Neural cell (in vitro differentiated cells): ENCODE measurements at regions not wholly inside any gene's neighbourhood (a gene's known extent, or its start where the extent isn't known, plus 50 kb on each side); places are given as distances from the start of the nearest gene placed in this dataset.

Experiments
- H2AFZ ChIP-seq: fragments of 200-600, 300-800 bp; sonication (generic), shearing (Covaris generic); 2 replicates; pipeline ENCODE4 v1.6.0; 2014; ENCODE audit warnings: low read depth, mild to moderate bottlenecking, antibody characterized with exemption, low read length, moderate library complexity
- H3F3A ChIP-seq: fragments of 200-600 bp; shearing (Covaris generic); 2 replicates; pipeline ENCODE4 v1.6.1; 2016; ENCODE audit warnings: mild to moderate bottlenecking, moderate library complexity, mixed read lengths, antibody characterized with exemption, low read length; ENCODE audit not compliant: insufficient read depth, poor library complexity, severe bottlenecking
- H3K27ac ChIP-seq: fragments of 200-600, 300-800 bp; sonication (generic), shearing (Covaris generic); 2 replicates; pipeline ENCODE4 v1.5.1; 2014; ENCODE audit warnings: mild to moderate bottlenecking, low read length, moderate library complexity
- H3K27me3 ChIP-seq: fragments of 300-800, 200-600 bp; sonication (generic), shearing (Covaris generic); 2 replicates; pipeline ENCODE4 v1.6.0; 2014; ENCODE audit warnings: mild to moderate bottlenecking, low read depth, low read length, moderate library complexity; ENCODE audit not compliant: insufficient read depth
- H3K36me3 ChIP-seq: fragments of 300-800, 200-600 bp; sonication (generic), shearing (Covaris generic); 2 replicates; pipeline ENCODE4 v1.5.1; 2014; ENCODE audit warnings: mild to moderate bottlenecking, antibody characterized with exemption, low read length, moderate library complexity; ENCODE audit not compliant: insufficient read depth
- H3K4me2 ChIP-seq: fragments of 300-800, 200-600 bp; sonication (generic), shearing (Covaris generic); 2 replicates; pipeline ENCODE4 v1.6.0; 2014; ENCODE audit warnings: mild to moderate bottlenecking, low read length
- H3K4me3 ChIP-seq: fragments of 300-800, 200-600 bp; sonication (generic), shearing (Covaris generic); 2 replicates; pipeline ENCODE4 v1.5.1; 2014; ENCODE audit warnings: mild to moderate bottlenecking, low read length, moderate library complexity
- H3K79me2 ChIP-seq: fragments of 200-600 bp; shearing (Covaris generic); replicated peaks from 2 replicates; pipeline ENCODE4 v1.6.0; 2014; ENCODE audit warnings: mild to moderate bottlenecking, low read length, moderate library complexity; ENCODE audit not compliant: insufficient read depth
- H3K9ac ChIP-seq: fragments of 300-800, 200-600 bp; sonication (generic), shearing (Covaris generic); 2 replicates; pipeline ENCODE4 v1.6.1; 2016; ENCODE audit warnings: mild to moderate bottlenecking, low read length, mixed read lengths
- H3K9me2 ChIP-seq: fragments of 200-600 bp; shearing (Covaris generic); 2 replicates; pipeline ENCODE4 v1.6.1; 2016; ENCODE audit warnings: mild to moderate bottlenecking, low read length, mixed read lengths; ENCODE audit not compliant: insufficient read depth
- H3K9me3 ChIP-seq: fragments of 200-600, 300-800 bp; sonication (generic), shearing (Covaris generic); 2 replicates; pipeline ENCODE4 v1.6.1; 2016; ENCODE audit warnings: mild to moderate bottlenecking, mixed run types, low read length, moderate library complexity, mixed read lengths
- H4K20me1 ChIP-seq: fragments of 200-600 bp; shearing (Covaris generic); 2 replicates; pipeline ENCODE4 v1.6.1; 2016; ENCODE audit warnings: mild to moderate bottlenecking, mixed run types; ENCODE audit not compliant: insufficient read depth
- CTCF ChIP-seq: fragments of 450-650 bp; IDR thresholded peaks from 2 replicates; pipeline ENCODE4 v1.5.1; 2014; ENCODE audit warnings: antibody characterized with exemption, mild to moderate bottlenecking, moderate library complexity; ENCODE audit not compliant: poor library complexity, severe bottlenecking
- EP300 ChIP-seq: fragments of 450-650 bp; conservative IDR thresholded peaks from 2 replicates; pipeline ENCODE4 v1.6.1; 2014; ENCODE audit warnings: antibody characterized with exemption, mild to moderate bottlenecking, moderate library complexity; ENCODE audit not compliant: poor library complexity, severe bottlenecking
- EZH2 ChIP-seq: fragments of 200-600, 300-800 bp; shearing (Covaris generic), sonication (generic); IDR thresholded peaks from 2 replicates; pipeline ENCODE4 v1.6.1; 2014; ENCODE audit warnings: antibody characterized with exemption, low read length, borderline replicate concordance, mild to moderate bottlenecking; ENCODE audit not compliant: insufficient read depth, poor library complexity, severe bottlenecking
- MXI1 ChIP-seq: fragments of 450-650 bp; conservative IDR thresholded peaks from 2 replicates; pipeline ENCODE4 v1.6.1; 2014; ENCODE audit warnings: antibody characterized with exemption, mild to moderate bottlenecking; ENCODE audit not compliant: poor library complexity, severe bottlenecking
- POLR2AphosphoS5 ChIP-seq: IDR thresholded peaks from 2 replicates; pipeline ENCODE4 v1.6.1; 2012
- RAD21 ChIP-seq: fragments of 450-650 bp; conservative IDR thresholded peaks from 2 replicates; pipeline ENCODE4 v1.6.1; 2014; ENCODE audit warnings: antibody characterized with exemption, mild to moderate bottlenecking, moderate library complexity
- REST ChIP-seq: IDR thresholded peaks from 2 replicates; pipeline ENCODE4 v1.6.1; 2012; ENCODE audit warnings: borderline replicate concordance
- SMC3 ChIP-seq: fragments of 450-650 bp; conservative IDR thresholded peaks from 2 replicates; pipeline ENCODE4 v1.6.1; 2014; ENCODE audit warnings: antibody characterized with exemption, mild to moderate bottlenecking, moderate library complexity; ENCODE audit not compliant: poor library complexity
- TAF1 ChIP-seq: IDR thresholded peaks from 2 replicates; pipeline ENCODE4 v1.6.1; 2012; ENCODE audit warnings: low read depth

GRCh38 chr14:53378142-53378541 lies 225.0 kb upstream of the DDHD1 start:
- H3K9me2 ChIP-seq: no peaks in the 10 kb centered on the region
- no peak for TF ChIP-seq POLR2AphosphoS5

GRCh38 chr14:53376064-53376463 lies 222.9 kb upstream of the DDHD1 start:
- Histone ChIP-seq H3K9ac (no peak overlapping the region), H3K9me3 (no peaks in the 10 kb centered on the region), H3K27me3 (no peaks in the 10 kb centered on the region), H3K4me2 (no peak overlapping the region), H3K4me3 (no peak overlapping the region), H2AFZ (no peak overlapping the region), H3K36me3 (no peaks in the 10 kb centered on the region), H3K9me2 (no peaks in the 10 kb centered on the region), H3K27ac (no peak overlapping the region), H3K79me2 (no peaks in the 10 kb centered on the region), H4K20me1 (no peaks in the 10 kb centered on the region), H3F3A (no peaks in the 10 kb centered on the region)
- no peak for TF ChIP-seq CTCF
- TF ChIP-seq POLR2AphosphoS5: no peak
- no peak for TF ChIP-seq RAD21
- no peak for TF ChIP-seq MXI1
- no peak for TF ChIP-seq TAF1
- no peak for TF ChIP-seq REST
- no peak for TF ChIP-seq EP300
- TF ChIP-seq EZH2: no peak
- no peak for TF ChIP-seq SMC3

More at GRCh38 chr14:53378142-53378541, 225.0 kb upstream of the DDHD1 start:
- Histone ChIP-seq H3K79me2 (no peaks in the 10 kb centered on the region), H4K20me1 (no peaks in the 10 kb centered on the region), H2AFZ (no peak overlapping the region), H3K9ac (no peak overlapping the region), H3K27me3 (no peaks in the 10 kb centered on the region), H3K4me2 (no peak overlapping the region), H3K9me3 (no peaks in the 10 kb centered on the region), H3K36me3 (no peaks in the 10 kb centered on the region), H3K4me3 (no peak overlapping the region), H3K27ac (no peak overlapping the region), H3F3A (no peaks in the 10 kb centered on the region)

GRCh38 chr14:53375599-53375998 lies 222.5 kb upstream of the DDHD1 start:
- Histone ChIP-seq H3F3A (no peaks in the 10 kb centered on the region), H3K9me3 (no peaks in the 10 kb centered on the region), H4K20me1 (no peaks in the 10 kb centered on the region), H2AFZ (no peak overlapping the region), H3K9me2 (no peaks in the 10 kb centered on the region), H3K4me3 (no peak overlapping the region), H3K27me3 (no peaks in the 10 kb centered on the region), H3K36me3 (no peaks in the 10 kb centered on the region), H3K79me2 (no peaks in the 10 kb centered on the region), H3K9ac (no peak overlapping the region), H3K27ac (no peak overlapping the region), H3K4me2 (no peak overlapping the region)
- TF ChIP-seq CTCF (no peak), RAD21 (no peak), SMC3 (no peak), MXI1 (no peak), EZH2 (no peak), TAF1 (no peak), EP300 (no peak), POLR2AphosphoS5 (no peak), REST (no peak)
